ENCODE measurements at regions not wholly inside any gene's neighbourhood (a gene's known extent, or its start where the extent isn't known, plus 50 kb on each side); places are given as distances from the start of the nearest gene placed in this dataset.
A peak's percentile ranks its signal among the peaks of the same experiment; 100 is the strongest.

GRCh38 chr20:50279988-50280850 is 89.6 kb downstream of the CEBPB start:
- WGBS, 3 donors = 70 to 73% (median 72%) methylated on average over 8 of the region's 8 CpGs
- H3K36me3 ChIP-seq (ENCODE audit: insufficient read depth in 1 of 2, low read depth in 1 of 2) = no peaks in the 10 kb centered on the region
- TF ChIP-seq CTCF (IDR thresholded peaks at IDR 0.05) = no peak
- intact Hi-C loops (cut with DNase I) = loop anchor here (5.0 kb wide), 4 partner anchors 78 to 182 kb away; no protein-coding TSS in a partner anchor
- peak overlapping the region; percentile 82 for H3K27ac ChIP-seq
- peaks cover 51% of the 10 kb centered on the region for H3K4me1 ChIP-seq
- no peak for DNase-seq
- no peaks in the 10 kb centered on the region for H3K9me3 ChIP-seq
- ATAC-seq = no peak
- no peaks in the 10 kb centered on the region for H3K27me3 ChIP-seq (ENCODE audit: insufficient read depth in 3 of 3, low read length in 2 of 3)
- H3K4me3 ChIP-seq = no peak overlapping the region

GRCh38 chr20:50280851-50281655 is 90.4 kb downstream of the CEBPB start:
- H3K9me3 ChIP-seq = no peaks in the 10 kb centered on the region
- no peaks in the 10 kb centered on the region for H3K36me3 ChIP-seq (ENCODE audit: insufficient read depth in 1 of 2, low read depth in 1 of 2)
- ATAC-seq (no peak), DNase-seq (peak in 1 of 2 donors; percentile 3)
- intact Hi-C loops (cut with DNase I) = loop anchor here in 1 of 2 donors (5.0 kb wide), 1 partner anchor 181 kb away; no protein-coding TSS in a partner anchor
- peak overlapping the region; percentile 82 for H3K27ac ChIP-seq
- no peak for TF ChIP-seq CTCF (IDR thresholded peaks at IDR 0.05)
- H3K27me3 ChIP-seq (ENCODE audit: insufficient read depth in 3 of 3, low read length in 2 of 3) = no peaks in the 10 kb centered on the region
- H3K4me3 ChIP-seq = no peak overlapping the region
- peaks cover 59% of the 10 kb centered on the region for H3K4me1 ChIP-seq
- WGBS, 3 donors = 76 to 83% (median 81%) methylated on average over 9 of the region's 9 CpGs

GRCh38 chr20:50281831-50282591 is 91.4 kb downstream of the CEBPB start:
- H3K9me3 ChIP-seq = no peaks in the 10 kb centered on the region
- no peak overlapping the region for H3K4me3 ChIP-seq
- no peak for ATAC-seq
- H3K36me3 ChIP-seq (ENCODE audit: insufficient read depth in 1 of 2, low read depth in 1 of 2) = no peaks in the 10 kb centered on the region
- H3K4me1 ChIP-seq = peaks cover 66% of the 10 kb centered on the region
- intact Hi-C loops (cut with DNase I) = loop anchor here in 1 of 2 donors (5.0 kb wide), 1 partner anchor 180 kb away; no protein-coding TSS in a partner anchor
- no peak for TF ChIP-seq CTCF (IDR thresholded peaks at IDR 0.05)
- DNase-seq = peak in 1 of 2 donors; percentile 14
- H3K27me3 ChIP-seq (ENCODE audit: insufficient read depth in 3 of 3, low read length in 2 of 3) = no peaks in the 10 kb centered on the region
- peak overlapping the region; percentile 82 for H3K27ac ChIP-seq
- 78 to 83% (median 79%) methylated on average over 22 of the region's 22 CpGs for WGBS, 3 donors

GRCh38 chr20:50282592-50283241 is 92.1 kb downstream of the CEBPB start:
- H3K4me3 ChIP-seq = no peak overlapping the region
- no peaks in the 10 kb centered on the region for H3K9me3 ChIP-seq
- H3K4me1 ChIP-seq = peaks cover 59% of the 10 kb centered on the region
- 79 to 83% (median 82%) methylated on average over 17 of the region's 17 CpGs for WGBS, 3 donors
- no peaks in the 10 kb centered on the region for H3K27me3 ChIP-seq (ENCODE audit: insufficient read depth in 3 of 3, low read length in 2 of 3)
- TF ChIP-seq CTCF (IDR thresholded peaks at IDR 0.05) = no peak
- intact Hi-C loops (cut with DNase I) = loop anchor here in 1 of 2 donors (5.0 kb wide), 1 partner anchor 180 kb away; no protein-coding TSS in a partner anchor
- DNase-seq (peak in 1 of 2 donors; percentile 20), ATAC-seq (no peak)
- H3K27ac ChIP-seq = peak overlapping the region; percentile 82
- H3K36me3 ChIP-seq (ENCODE audit: insufficient read depth in 1 of 2, low read depth in 1 of 2) = no peaks in the 10 kb centered on the region
